Adrenal gland (tissue), 5 donors: ENCODE measurements at regions not wholly inside any gene's neighbourhood (a gene's known extent, or its start where the extent isn't known, plus 50 kb on each side); places are given as distances from the start of the nearest gene placed in this dataset.

Source experiments
- CTCF ChIP-seq, 6 experiments: fragments of 450-650 bp in 4 of 6; fragments of 200-600 bp in 2 of 6; sonication (generic) in 1 of 6; IDR thresholded peaks; 1 replicate in 5 of 6; 2 replicates in 1 of 6; pipeline versions ENCODE4 v1.5.1 to v1.8.0; 2016 to 2021; ENCODE audit warnings: antibody characterized with exemption in 6 of 6, mild to moderate bottlenecking in 2 of 6, moderate library complexity in 1 of 6
- POLR2A ChIP-seq, 2 donors: fragments of 450-650 bp; IDR thresholded peaks; one replicate each; pipeline ENCODE4 v1.6.1; 2017; ENCODE audit warnings: antibody characterized with exemption in 2 of 2, mild to moderate bottlenecking in 2 of 2, moderate library complexity in 1 of 2
- donor health status: DM: no; HTN: no; CAD: no.

- TF ChIP-seq CTCF (IDR thresholded peaks at IDR 0.05): peak in 4 of 6 experiments; percentile 8 to 43 (median 26)
- no peak for TF ChIP-seq POLR2A (IDR thresholded peaks at IDR 0.05)
Observed at GRCh38 chr7:118352867-118353453, 128.5 kb downstream of the ANKRD7 start.
